ENCODE measurements at regions not wholly inside any gene's neighbourhood (a gene's known extent, or its start where the extent isn't known, plus 50 kb on each side); places are given as distances from the start of the nearest gene placed in this dataset.

GRCh38 chr11:134539285-134539684 lies 127.2 kb upstream of the B3GAT1 start (continued):
- TF ChIP-seq CHD7 (IDR thresholded peaks at IDR 0.05; ENCODE audit: insufficient replicate concordance, low read length) (no peak), SRF (IDR thresholded peaks at IDR 0.05; ENCODE audit: low read depth, low read length) (no peak), KDM5A (IDR thresholded peaks at IDR 0.05; ENCODE audit: low read length) (no peak), TCF12 (IDR thresholded peaks at IDR 0.05; ENCODE audit: low read depth, low read length) (no peak), GTF2F1 (IDR thresholded peaks at IDR 0.05; ENCODE audit: borderline replicate concordance, low read depth, low read length) (no peak), NANOG (IDR thresholded peaks at IDR 0.05; ENCODE audit: insufficient read depth, low read depth, low read length, poor library complexity, severe bottlenecking) (no peak), SP1 (IDR thresholded peaks at IDR 0.05; ENCODE audit: low read depth, low read length) (no peak), EZH2 (IDR thresholded peaks at IDR 0.05; ENCODE audit: low read depth, low read length, severe bottlenecking) (no peak), RAD21 (IDR thresholded peaks at IDR 0.05 in 1 of 2, conservative IDR thresholded peaks at IDR 0.05 in 1 of 2; ENCODE audit: low read depth in 2 of 2, low read length in 2 of 2) (no peak), EGR1 (IDR thresholded peaks at IDR 0.05; ENCODE audit: borderline replicate concordance, low read depth, low read length) (no peak), TBP (IDR thresholded peaks at IDR 0.05; ENCODE audit: low read depth, low read length) (no peak)
- TF ChIP-seq, protein P1, sequence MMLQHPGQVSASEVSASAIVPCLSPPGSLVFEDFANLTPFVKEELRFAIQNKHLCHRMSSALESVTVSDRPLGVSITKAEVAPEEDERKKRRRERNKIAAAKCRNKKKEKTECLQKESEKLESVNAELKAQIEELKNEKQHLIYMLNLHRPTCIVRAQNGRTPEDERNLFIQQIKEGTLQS (IDR thresholded peaks at IDR 0.05; ENCODE audit: insufficient read depth, low read depth, low read length), result no peak
